SHP77 (cell line): ENCODE measurements at regions not wholly inside any gene's neighbourhood (a gene's known extent, or its start where the extent isn't known, plus 50 kb on each side); places are given as distances from the start of the nearest gene placed in this dataset.
"Not testable (repeated sequence)": the region's sequence is repeated elsewhere in the genome, so short reads cannot be mapped to it uniquely, and the experiment has no call there.

ENCODE experiments used
- DNase-seq, 2 experiments: peaks; one replicate each; lab custom pipeline; 2025; lab: John Stamatoyannopoulos, UW

DNA sequence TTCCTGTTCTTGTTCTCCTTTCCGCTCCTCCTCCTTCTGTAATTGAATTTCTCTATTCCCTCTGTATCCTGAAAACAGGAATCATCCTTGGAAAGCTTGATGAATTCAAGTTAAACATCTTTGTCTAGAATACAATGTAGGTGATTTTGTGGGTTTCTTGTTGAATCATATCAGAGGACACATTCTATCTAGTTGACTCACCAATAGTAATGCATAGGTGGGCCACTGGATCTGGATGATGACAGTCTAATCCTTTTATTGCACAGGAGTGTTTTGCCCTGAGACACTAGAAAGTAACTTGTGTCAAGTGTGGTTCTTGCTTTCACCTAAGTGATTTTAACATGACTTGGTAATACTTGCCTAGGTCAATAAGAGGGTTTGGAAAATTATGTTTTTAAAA lies 164.3 kb downstream of the RFPL4B start:
- no peak for DNase-seq

DNA sequence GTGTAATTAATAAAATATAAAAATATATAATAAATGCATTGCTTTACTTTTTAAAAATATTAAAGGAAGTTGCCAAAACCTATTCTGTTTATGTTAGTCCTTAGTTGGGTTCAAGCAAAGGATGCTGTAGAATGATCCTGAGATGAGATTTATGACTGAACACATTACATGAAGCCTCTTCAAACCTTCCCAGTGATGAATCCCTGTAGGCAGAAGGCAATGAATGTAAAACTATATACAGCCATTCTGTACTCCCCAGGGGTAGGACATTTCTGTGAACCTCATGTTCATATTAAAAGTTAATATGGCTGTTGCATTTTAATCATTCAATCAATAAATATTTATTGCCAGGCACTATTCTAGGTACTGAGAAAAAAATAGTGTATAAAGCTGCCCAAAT lies 166.0 kb downstream of the RFPL4B start:
- no peak for DNase-seq

DNA sequence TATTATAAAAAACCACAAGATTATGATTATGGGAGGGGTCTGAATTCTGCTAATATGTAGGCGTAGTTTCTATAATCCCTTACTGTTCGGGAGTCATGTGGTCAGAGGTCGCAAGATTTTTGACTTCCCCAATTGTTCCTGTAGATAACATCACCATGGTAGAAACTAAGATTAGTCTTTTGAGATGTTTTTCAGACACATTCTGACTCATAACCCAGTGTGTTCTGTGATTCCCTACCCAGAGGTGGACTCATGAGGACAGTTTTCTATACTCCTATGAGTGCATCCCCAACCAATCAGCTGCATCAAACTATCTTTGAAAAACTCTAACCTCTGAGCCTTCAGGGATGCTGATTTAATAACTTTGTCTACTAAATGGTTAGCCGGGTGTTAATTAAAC lies 175.5 kb downstream of the RFPL4B start:
- no peak for DNase-seq

DNA sequence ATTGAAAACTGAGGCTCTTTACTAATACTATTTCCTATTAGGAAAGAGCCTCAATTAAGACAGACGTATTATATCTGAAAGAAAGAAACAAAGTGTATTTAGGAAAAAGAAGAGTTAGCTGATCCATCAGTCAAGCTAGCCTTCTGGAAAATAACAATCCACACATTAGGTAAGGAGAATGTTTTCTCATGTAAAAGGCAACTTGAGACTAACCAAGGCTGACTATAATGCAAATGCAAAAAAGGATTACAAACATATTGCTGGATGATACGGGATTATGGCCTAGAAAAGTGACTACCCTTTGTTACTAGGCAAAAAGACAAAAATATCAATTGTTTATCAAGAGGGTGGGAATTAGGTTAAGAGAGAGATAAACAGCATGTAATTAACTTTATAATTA lies 176.9 kb downstream of the RFPL4B start:
- no peak for DNase-seq

DNA sequence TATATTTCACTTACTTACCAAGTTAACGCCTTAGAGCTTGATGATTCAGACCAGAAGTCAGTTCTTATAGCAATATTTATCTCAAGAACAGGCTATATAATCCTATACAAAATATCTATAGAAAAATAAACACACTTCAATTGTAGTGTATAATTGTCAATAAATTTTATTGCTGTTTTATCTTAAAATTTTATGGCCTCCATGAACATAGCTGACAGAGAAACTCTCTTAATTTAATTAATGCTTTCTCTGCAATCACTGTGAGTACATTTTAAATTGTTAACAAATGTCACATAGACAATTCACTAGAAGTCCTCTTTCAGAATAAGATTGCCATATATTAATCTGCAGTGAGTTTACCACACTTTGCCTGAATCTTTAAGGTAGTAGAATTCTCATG lies 178.6 kb downstream of the RFPL4B start:
- no peak for DNase-seq

DNA sequence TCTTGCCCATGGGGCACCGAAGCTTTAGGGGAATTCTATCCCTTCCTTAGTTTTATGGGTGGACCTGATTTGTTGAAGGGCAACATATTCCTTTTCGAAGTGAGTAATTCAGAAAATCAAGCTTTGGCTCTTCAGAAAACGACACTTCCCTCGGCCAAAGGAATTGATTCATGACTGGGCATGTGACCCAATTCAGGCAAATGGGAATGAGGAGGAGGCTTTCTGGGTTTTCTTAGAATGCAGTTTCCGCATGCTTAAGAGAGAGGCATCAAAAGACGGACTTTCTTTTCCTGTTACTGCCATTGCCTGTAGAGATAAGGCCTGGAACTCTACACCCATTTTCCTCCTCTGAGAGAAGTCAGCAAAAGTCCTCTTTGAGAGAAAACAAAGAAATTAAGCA lies 179.5 kb downstream of the RFPL4B start:
- DNase-seq, result no peak

DNA sequence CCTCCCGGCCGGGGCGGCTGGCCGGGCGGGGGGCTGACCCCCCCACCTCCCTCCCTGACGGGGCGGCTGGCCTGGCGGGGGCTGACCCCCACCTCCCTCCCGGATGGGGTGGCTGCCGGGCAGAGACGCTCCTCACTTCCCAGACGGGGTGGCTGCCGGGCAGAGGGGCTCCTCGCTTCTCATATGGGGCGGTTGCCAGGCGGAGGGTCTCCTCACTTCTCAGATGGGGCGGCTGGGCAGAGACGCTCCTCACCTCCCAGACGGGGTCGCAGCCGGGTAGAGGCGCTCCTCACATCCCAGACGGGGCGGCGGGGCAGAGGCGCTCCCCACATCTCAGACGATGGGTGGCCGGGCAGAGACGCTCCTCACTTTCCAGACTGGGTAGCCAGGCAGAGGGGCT lies 181.2 kb downstream of the RFPL4B start:
- DNase-seq, result not testable (repeated sequence)

DNA sequence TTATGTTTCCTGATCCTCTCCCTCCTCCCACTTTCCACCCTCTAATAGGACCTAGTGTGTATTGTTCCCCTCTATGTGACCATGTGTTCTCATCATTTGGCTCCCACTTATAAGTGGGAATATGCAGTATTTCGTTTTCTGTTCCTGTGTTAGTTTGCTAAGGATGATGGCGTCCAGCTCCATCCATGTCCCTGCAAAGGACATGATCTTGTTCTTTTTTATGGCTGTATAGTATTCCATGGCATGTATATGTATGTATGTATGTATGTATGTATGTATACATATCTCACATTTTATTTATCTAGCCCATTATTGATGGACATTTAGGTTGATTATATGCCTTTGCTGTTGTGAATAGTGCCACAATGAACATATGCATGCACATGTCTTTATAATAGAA lies 188.7 kb downstream of the RFPL4B start:
- no peak for DNase-seq

DNA sequence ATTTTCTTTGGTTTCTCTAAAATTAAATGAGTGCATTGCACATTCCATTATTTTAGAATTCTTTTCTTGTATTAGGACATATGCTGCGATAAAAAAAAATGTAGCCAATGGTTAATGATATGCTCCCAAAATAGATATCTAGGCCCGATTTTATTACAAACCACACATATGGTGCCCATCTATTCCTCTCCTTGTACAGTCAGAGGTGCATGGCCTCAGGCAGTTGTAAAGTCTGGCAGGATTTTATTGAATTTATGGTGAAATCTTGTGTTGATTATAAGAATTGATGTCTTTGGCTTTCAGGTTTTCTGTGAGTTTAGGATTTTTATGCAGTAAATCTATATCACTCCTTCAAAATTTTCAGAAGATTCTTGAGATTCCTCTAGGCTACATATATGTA lies 192.2 kb downstream of the RFPL4B start:
- no peak for DNase-seq

DNA sequence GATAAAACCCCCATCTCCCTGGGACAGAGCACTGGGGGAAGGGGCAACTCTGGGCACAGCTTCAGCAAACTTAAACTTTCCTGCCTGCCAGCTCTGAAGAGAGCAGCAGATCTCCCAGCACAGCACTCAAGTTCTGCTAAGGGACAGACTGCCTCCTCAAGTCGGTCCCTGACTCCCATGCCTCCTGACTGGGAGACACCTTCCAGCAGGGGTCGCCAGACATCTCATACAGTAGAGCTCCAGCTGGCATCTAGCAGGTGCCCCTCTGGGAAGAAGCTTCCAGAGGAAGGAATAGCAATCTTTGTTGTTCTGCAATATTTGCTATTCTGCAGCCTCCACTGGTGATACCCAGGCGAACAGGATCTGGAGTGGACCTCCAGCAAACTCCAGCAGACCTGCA lies 194.7 kb downstream of the RFPL4B start:
- DNase-seq, result not testable (repeated sequence)

DNA sequence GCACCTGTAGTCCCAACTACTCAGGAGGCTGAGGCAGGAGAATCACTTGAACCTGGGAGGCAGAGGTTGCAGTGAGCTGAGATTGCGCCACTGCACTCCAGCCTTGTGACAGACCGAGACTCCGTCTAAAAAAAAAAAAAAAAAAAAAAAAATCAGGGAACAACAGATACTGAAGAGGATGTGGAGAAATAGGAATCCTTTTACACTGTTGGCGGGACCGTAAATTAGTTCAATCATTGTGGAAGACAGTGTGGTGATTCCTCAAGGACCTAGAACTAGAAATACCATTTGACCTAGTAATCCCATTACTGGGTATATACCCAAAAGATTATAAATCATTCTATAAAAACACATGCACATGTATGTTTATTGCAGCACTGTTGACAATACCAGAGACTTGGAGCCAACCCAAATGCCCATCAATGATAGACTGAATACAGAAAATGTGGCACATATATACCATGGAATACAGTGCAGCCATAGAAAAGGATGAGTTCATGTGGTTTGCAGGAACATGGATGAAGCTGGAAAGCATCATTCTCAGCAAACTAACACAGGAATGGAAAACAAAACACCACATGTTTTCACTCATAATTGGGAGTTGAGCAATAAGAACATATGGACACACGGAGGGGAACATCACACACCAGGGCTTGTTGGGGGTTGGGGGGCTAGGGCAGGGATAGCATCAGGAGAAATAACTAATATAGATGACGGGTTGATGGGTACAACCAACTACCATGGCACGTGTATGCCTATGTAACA lies 200.4 kb downstream of the RFPL4B start:
- DNase-seq, result not testable (repeated sequence)

DNA sequence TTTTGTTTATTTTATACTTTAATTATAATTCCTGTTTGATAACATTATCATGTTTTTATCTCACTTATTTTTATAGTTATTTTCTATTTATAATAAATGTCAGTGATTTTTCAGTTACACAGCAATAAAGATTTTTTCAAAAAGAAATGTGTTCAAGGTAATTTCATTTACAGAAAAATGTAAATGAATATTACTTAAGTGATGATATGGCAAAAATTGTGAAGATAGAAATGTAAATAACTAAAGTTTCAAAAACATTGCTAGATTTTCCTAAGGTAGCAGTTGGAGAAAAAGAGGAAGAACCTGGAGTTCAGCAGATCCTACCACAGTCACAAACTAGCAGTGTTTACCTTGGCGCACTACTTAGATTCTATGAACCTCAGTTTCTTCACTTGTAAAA lies 202.6 kb downstream of the RFPL4B start:
- DNase-seq, result no peak

DNA sequence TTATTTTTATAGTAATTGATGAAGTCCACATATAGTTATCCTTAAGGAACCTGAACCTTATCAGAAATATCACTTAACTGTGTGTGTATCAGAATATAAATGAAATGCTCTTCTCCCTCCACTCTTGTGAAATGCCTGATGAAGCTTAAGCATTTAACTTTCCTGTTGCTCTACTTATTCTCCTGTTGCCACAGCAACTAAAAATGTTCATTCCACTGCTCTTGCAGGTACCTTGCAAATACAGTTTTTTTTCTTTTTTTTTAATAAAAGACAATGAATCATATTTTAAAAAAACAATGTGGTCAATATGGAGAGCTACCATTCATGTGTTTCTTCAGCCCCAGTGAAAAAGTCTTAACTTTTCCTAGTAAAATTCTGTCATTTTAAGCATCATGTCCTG lies 210.3 kb downstream of the RFPL4B start:
- DNase-seq, result no peak

DNA sequence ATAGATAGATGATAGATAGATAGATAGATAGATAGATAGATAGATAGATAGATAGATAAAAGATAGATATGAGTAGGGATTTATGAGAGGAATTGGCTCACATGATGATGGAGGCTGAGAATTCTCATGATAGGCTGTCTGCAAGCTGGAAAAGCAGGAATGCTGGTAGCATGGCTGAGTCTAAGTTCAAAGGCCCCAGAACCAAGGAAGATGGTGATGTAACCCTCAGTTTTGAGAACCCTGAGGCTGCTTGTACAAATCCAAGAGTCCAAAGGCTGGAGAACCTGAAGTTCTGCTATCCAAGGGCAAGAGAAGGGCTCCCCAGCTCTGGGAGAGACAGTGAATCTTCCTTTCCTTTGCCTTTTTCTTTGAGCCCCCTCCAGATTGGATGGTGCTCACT lies 210.8 kb downstream of the RFPL4B start:
- no peak for DNase-seq

DNA sequence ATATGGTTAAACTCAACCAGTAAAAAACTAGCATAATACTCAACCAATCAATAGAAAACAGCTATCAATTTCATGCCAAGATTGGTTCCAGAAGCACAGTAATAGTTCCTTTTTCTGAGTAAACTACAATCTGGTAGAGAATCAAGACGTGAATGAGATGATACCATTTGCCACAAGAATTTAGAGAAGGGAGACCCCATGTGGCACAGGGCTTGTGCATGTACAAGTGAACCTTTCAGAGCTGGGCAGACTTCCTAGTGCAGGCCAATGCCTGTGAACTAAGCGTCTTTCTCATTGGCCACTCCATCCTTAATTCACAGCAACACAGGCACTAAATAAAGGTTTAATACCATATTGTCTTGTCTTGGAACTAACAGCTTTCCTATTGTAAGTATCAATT lies 213.5 kb downstream of the RFPL4B start:
- DNase-seq, result no peak

DNA sequence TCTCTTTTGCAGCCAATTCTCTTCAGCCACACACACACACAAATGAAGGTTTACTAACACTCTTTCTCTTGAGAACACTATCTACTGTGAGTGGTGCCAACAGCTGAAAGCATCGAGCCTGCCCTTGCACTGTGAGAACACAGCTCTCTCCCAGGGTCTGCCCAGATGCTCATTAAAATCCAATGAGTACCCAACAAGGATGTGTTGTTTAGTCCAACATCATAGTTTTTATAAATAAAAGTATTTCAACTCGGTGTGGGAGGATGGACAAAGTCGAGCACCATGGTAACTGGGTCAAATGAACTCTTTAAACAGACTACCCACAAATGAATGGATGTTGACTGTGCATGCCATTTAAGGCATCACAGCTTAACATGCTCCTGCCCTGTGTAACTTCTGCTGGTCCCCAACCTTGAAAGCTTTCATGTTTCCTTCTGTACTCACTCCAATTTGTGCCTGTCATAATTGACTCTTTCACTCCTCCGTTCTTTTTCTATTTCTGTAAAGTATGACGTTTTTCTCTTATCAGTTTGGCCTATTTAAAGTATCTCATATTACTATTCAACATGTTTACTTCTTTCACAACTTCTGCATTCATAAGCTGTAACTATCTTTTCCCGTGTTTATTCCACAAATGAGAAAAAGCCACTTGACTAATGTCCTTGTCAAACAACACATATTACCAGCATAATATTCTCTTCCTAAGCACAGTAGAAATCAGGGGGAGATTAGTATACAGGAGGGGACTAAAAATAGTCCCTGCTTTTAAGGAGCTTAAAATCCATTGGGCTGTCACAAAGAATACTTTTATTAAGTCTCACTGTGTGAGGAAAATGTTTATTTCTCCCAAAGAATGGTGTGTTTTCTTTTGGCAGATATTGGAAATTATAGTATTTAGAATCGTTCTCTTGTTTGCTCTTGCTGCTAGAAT lies 215.4 kb downstream of the RFPL4B start:
- no peak for DNase-seq

DNA sequence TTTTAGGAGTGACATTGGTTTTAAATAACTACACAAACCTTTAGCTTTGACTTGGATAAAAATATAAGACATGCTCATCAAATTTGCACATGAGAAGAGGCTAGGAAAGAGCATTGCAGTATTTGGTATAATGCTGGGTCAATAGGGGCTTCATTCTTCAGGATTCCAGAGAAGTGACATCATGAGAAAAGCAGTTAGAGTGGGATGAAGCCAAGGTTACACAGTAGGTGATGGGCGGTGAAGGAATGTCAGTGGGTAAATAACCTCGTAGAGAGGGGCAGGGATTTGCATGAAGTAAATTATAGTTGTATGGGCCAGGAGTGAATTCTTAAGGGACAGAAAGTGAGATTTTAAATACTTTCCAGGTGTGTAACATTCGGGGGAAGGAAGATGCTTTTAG lies 216.2 kb downstream of the RFPL4B start:
- DNase-seq, result no peak

DNA sequence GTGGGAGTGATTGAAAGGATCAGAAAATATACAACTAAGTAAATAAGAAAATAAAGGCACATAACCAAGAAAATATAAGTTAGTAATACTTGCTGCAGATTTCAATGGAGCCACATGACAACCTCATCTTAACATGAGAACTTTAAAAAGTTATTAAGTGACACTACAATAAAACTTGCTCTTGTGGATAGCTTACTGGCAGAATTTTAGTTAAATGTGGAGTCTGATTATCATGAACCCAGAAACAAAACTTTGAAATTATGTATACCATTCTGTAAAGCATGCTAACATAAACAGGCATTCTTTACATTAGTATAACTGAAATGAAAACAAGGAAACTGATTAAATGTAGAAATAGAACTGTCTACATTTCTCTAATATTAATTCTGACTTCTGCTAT lies 220.9 kb downstream of the RFPL4B start:
- DNase-seq, result no peak

DNA sequence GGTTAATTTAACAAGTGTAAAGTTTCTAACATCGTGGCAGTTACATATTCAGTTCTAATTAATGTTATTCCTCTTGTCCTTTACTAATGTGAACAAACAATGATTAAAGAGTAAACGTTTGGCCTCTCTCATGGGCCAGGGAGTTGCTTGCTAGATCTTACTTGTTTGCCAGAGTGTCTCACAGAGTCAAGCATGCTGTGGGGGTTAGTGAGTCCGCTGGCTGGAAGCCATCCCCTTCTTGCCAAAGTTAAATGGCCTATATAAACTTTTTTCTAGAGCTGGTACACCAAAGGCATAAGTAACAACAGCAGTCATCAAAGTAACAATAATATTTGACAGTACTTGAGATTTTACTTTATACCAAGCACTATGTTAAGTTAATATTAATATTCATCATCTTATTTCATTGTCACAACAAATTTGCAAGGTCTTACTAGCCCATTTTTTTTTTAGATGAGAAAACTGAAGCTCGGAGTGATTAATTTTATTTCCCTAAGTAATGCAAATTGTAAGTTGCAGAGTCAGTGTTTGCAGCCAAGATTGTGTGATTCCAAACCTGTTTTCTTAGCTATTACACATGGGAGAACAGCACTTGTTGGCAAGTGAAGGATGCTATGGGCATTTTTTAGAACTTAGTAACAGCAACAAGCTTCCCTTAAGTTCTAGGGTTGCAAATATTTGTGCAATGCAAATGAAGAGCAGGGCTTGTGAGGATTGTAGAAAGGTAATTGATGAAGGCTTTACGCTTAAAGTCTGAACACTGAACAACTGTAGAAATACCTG lies 224.5 kb downstream of the RFPL4B start:
- no peak for DNase-seq

DNA sequence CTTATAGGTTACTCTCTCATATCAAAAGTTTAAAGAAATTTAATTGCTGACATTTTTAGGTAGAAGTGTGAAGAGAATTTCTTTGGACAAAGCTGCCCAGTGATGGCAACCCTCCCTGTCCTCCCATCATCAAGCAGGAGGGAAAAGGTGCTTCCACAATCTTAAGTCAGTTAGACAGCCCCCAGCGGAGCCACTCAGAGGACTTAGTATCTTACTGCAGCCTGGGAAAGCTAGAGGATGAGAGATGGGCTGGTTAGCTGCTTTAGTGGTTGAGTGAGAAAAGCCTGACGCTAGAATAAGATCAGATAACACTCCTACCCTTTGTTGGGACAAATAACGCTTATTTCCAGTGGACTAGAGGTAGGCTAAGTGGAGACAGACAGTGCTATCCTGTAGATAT lies 227.1 kb downstream of the RFPL4B start:
- DNase-seq, result no peak

DNA sequence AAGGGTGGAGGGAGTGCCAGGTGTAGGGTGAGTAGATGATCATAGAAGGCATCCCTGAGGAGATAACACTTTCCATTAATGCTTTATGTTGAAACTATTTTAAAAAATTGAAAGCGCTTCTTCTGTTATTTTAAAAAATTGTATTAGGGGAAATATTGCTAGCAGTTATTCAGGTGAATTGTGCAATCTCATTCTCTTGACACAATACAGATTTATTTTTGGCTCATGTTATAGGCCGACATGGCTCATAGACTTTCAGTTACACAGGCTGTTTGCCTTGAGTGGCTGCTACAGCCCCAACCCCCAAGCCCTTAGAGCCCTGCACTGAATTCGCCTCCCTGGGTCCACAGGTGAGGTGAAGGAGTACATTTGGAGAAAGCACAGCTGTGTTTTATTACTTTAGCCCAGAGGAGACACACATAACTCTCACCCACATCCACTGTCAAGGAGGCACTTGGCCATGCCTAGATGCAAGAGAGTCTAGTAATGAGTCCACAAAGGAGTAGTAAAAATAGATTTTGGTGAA lies 228.2 kb downstream of the RFPL4B start:
- DNase-seq, result peak; percentile 39 to 45

DNA sequence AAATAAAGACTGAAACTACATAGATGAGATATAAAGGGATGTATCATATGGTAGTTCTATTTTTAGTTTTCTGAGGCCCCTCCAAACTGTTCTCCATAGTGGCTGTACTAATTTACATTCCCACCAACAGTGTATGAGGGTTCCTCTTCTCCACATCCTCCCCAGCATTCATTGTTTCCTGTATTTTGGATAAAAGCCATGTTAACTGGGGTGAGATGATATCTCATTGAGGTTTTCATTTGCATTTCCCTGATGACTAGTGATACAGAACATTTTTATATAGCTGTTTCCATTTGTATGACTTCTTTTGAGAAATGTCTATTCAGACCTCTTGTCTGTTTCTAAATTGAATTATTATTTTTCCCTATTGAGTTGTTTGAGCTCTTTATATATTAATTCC lies 229.3 kb downstream of the RFPL4B start:
- no peak for DNase-seq
